ENCODE measurements at regions not wholly inside any gene's neighbourhood (a gene's known extent, or its start where the extent isn't known, plus 50 kb on each side); places are given as distances from the start of the nearest gene placed in this dataset.

- DNase-seq (ENCODE audit: low spot score) (no peak), ATAC-seq (no peak), FAIRE-seq (no peak)
- no peaks in the 10 kb centered on the region for H3K9me3 ChIP-seq (ENCODE audit: low read length)
- no peak overlapping the region for H3K9ac ChIP-seq (ENCODE audit: insufficient read depth, low read depth, low read length)
- ChIA-PET CTCF (ENCODE audit: low intra/inter-chr PET ratio, low total read pairs) (no interaction called here), POLR2A (no interaction called here)
- no peaks in the 10 kb centered on the region for H3K36me3 ChIP-seq (replicated peaks in 1 of 2; ENCODE audit: control insufficient read depth in 1 of 2, insufficient read depth in 2 of 2, low read length in 2 of 2)
- H2AFZ ChIP-seq (ENCODE audit: low read length): no peak overlapping the region
- intact Hi-C loops (cut with micrococcal nuclease; ENCODE audit: unreplicated experiment): no loop called here
- no peak overlapping the region for H3K27ac ChIP-seq (ENCODE audit: extremely low read length, insufficient read depth, low read length)
- no TSS peak for BruUV-seq (replicated peaks)
- no peaks in the 10 kb centered on the region for H3K4me1 ChIP-seq (ENCODE audit: insufficient read depth, low read length)
- in situ Hi-C loops (cut with HindIII; ENCODE audit: extremely low pct_ligation_motif_present, low pct_unique_long_range_greater_than_20kb): no loop called here
- H3K79me2 ChIP-seq (ENCODE audit: insufficient read depth, low read length): no peaks in the 10 kb centered on the region
- no peaks in the 10 kb centered on the region for H4K20me1 ChIP-seq (ENCODE audit: insufficient read depth, low read length)
- no peak overlapping the region for H3K4me2 ChIP-seq (ENCODE audit: low read depth, low read length)
- H3K4me3 ChIP-seq (replicated peaks in 1 of 3; ENCODE audit: insufficient read depth in 1 of 3, low read depth in 2 of 3, low read length in 3 of 3): no peak overlapping the region
- no peaks in the 10 kb centered on the region; a peak in 1 of 5 replicates for H3K27me3 ChIP-seq (ENCODE audit: control insufficient read depth in 1 of 2, insufficient read depth in 2 of 2, low read length in 2 of 2)
- WGBS (ENCODE audit: low lambda C conversion rate): 61% methylated on average over 6 of the region's 6 CpGs
- TF ChIP-seq ZSCAN29 (CRISPR knock-in tag; conservative IDR thresholded peaks at IDR 0.05) (no peak), ZBTB40 (IDR thresholded peaks at IDR 0.05) (no peak), ZBTB40 (CRISPR knock-in tag; IDR thresholded peaks at IDR 0.05) (no peak), RNF219 (CRISPR knock-in tag; IDR thresholded peaks at IDR 0.05) (no peak), HHEX (CRISPR knock-in tag; IDR thresholded peaks at IDR 0.05) (no peak), DRAP1 (CRISPR knock-in tag; IDR thresholded peaks at IDR 0.05) (no peak), AKNA (CRISPR knock-in tag; IDR thresholded peaks at IDR 0.05; ENCODE audit: borderline replicate concordance) (no peak), MLLT10 (CRISPR knock-in tag; IDR thresholded peaks at IDR 0.05) (no peak)
Measured at GRCh38 chr20:48261398-48261910, 476.2 kb upstream of the SULF2 start.
